IPS-18a (cell line): ENCODE measurements at regions not wholly inside any gene's neighbourhood (a gene's known extent, or its start where the extent isn't known, plus 50 kb on each side); places are given as distances from the start of the nearest gene placed in this dataset.
"Not testable (repeated sequence)": the region's sequence is repeated elsewhere in the genome, so short reads cannot be mapped to it uniquely, and the experiment has no call there.

ENCODE experiments used
- H3K27ac ChIP-seq: one replicate; pipeline ENCODE4 v1.5.1; 2013; ENCODE audit warnings: low read length
- H3K27me3 ChIP-seq: one replicate; pipeline ENCODE4 v1.6.1; 2013; ENCODE audit warnings: mild to moderate bottlenecking, low read length; ENCODE audit not compliant: control insufficient read depth, insufficient read depth
- H3K36me3 ChIP-seq: one replicate; pipeline ENCODE4 v1.6.1; 2013; ENCODE audit warnings: low read depth, low read length; ENCODE audit not compliant: control insufficient read depth
- H3K4me1 ChIP-seq: one replicate; pipeline ENCODE4 v1.6.1; 2013; ENCODE audit warnings: low read depth, low read length; ENCODE audit not compliant: control insufficient read depth
- H3K4me3 ChIP-seq: one replicate; pipeline ENCODE4 v1.5.1; 2013; ENCODE audit warnings: low read length
- H3K9ac ChIP-seq: one replicate; pipeline ENCODE4 v1.6.1; 2013; ENCODE audit warnings: mild to moderate bottlenecking, low read length, moderate library complexity
- H3K9me3 ChIP-seq: one replicate; pipeline ENCODE4 v1.6.1; 2013; ENCODE audit warnings: low read depth, low read length; ENCODE audit not compliant: control insufficient read depth

DNA sequence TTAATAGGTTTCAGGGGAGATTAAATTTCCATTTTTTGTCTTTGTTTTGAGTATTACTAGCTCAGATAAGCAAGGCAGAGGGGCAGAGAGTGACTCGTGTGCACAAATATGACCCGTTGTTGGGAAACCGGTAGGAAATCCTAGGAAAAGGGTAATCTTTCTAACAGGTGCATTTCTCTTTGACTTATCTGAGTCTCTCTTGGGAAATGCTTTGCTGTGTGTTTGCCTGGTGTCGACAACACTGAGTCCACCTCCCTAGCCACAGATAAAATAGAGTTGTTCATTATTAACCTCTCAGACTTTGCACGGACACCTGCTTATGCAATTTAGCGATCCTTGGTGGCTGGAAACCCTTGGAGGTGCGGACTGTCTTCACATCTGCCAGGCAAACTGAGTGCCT, 164.2 kb downstream of the FGF1 start:
- Histone ChIP-seq H3K9me3 (no peaks in the 10 kb centered on the region), H3K4me1 (peaks cover 11% of the 10 kb centered on the region), H3K9ac (no peak overlapping the region), H3K4me3 (no peak overlapping the region), H3K36me3 (no peaks in the 10 kb centered on the region), H3K27me3 (no peaks in the 10 kb centered on the region), H3K27ac (no peak overlapping the region)

DNA sequence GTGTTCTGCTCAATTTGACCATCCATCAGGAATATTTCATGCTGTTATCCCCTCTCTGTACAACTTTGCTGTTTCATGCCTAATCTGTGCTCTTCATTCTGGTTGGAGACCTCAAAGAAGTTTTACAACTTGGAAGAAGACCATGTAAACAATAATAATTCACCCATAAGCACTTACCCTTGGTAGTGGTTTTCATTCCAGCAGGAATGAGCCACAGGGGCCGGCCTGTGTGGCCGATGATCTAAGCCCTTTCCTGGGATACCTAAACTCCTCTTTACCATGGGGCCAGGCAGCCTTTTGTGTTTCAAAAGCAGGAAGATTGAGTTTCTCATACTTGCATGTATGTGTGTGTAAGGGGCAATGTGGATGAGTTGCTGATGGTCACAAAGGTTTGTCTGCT, 165.0 kb downstream of the FGF1 start:
- peaks cover 11% of the 10 kb centered on the region for H3K4me1 ChIP-seq
- no peaks in the 10 kb centered on the region for H3K36me3 ChIP-seq
- no peak overlapping the region for H3K27ac ChIP-seq
- no peaks in the 10 kb centered on the region for H3K9me3 ChIP-seq
- H3K4me3 ChIP-seq, result no peak overlapping the region
- no peaks in the 10 kb centered on the region for H3K27me3 ChIP-seq
- H3K9ac ChIP-seq, result no peak overlapping the region

DNA sequence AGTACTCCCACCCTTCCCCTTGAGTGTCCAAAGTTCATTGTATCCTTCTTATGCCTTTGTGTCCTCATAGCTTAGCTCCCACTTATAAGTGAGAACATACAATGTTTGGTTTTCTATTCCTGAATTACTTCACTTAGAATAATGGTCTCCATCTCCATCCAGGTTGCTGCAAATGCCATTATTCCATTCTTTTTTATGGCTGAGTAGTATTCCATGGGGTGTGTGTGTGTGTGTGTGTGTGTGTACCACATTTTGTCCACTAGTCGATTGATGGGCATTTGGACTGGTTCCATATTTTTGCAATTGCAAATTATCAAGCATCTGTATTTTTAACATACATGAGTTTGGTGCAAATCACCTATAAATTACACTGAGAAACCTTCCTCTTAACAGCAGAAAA, 166.0 kb downstream of the FGF1 start:
- not testable (repeated sequence) for H3K27ac ChIP-seq
- H3K4me1 ChIP-seq, result peaks cover 11% of the 10 kb centered on the region

DNA sequence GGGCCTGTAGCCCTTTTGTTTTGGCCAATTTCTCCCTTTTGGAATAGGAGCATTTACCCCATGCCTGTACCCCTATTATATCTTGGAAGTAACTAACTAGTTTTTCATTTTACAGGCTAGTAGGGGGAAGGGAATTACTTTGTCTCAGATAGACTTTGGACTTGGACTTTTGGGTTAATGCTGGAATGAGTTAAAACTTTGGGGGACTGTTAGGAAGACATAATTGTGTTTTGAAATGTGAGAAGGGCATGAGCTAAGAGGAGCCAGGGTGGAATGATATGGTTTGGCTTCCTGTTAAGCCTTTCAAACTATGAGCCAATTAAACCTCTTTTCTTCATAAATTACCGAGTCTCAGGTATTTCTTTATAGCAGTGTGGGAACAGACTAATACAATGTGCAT, 168.1 kb downstream of the FGF1 start:
- Histone ChIP-seq H3K36me3 (no peaks in the 10 kb centered on the region), H3K4me1 (peaks cover 11% of the 10 kb centered on the region), H3K9ac (no peak overlapping the region), H3K4me3 (no peak overlapping the region), H3K27ac (no peak overlapping the region), H3K9me3 (no peaks in the 10 kb centered on the region), H3K27me3 (no peaks in the 10 kb centered on the region)

More for the DNA sequence above, 166.0 kb downstream of the FGF1 start:
- not testable (repeated sequence) for H3K36me3 ChIP-seq, H3K4me3 ChIP-seq, H3K9me3 ChIP-seq, H3K27me3 ChIP-seq, H3K9ac ChIP-seq

DNA sequence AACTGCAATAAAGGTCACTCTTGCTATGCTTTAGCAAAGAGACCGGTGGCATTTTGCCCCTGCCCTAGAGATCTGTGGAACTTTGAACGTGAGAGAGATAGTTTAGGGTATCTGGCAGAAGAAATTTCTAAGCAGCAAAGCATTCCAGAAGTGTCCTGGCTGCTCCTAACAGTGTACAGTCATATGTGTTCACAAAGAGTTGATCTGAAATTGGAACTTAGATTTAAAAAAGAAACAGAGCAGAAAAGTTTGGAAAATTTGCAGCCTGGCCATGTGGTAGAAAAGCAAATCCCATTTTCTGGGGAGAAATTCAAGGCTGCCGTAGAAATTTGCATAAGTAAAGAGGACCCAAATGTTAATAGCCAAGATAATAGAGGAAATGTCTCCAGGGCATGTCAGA, 169.2 kb downstream of the FGF1 start:
- Histone ChIP-seq H3K9ac (no peak overlapping the region), H3K4me3 (no peak overlapping the region), H3K9me3 (no peaks in the 10 kb centered on the region), H3K36me3 (no peaks in the 10 kb centered on the region), H3K4me1 (peaks cover 11% of the 10 kb centered on the region), H3K27ac (no peak overlapping the region), H3K27me3 (no peaks in the 10 kb centered on the region)

DNA sequence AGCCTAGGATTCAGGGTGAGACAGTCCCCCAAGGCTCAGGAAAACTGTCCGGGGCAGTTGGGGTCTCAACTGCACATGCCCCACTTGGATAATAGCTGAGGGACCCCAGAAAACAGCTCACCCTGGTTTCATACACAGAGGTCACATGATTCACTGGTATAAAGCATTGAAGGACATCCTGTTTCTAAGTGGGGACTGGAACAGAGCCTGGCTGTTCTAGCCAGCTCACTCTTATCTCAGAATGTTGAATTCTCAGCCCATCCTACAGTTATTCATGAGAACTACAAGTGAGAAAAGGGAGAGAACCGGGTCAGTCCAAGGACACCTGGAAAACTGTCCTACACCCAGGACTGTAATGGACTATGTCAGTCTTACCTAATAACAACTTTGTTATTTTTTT, 170.9 kb downstream of the FGF1 start:
- Histone ChIP-seq H3K9me3 (no peaks in the 10 kb centered on the region), H3K36me3 (no peaks in the 10 kb centered on the region), H3K9ac (no peak overlapping the region), H3K4me1 (no peaks in the 10 kb centered on the region), H3K27me3 (no peaks in the 10 kb centered on the region), H3K4me3 (no peak overlapping the region), H3K27ac (no peak overlapping the region)

DNA sequence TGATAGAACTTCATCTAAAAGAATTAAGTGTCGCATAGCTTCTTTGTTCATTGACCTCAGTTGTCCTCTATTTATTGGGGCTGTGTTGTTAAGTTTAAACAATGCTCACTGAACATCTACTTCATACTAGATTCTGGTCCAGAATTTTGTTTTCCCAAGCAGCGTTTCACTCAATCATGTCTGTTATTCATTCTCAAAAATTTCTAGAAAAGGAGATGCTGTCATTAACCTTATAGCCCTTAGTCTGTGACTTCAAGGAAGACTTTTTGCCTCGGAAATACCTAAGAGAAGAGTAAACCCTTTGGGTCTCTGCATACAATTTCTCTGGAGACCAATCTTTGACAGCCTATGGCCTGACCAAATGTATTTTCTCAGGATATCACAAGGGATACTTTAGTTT, 171.7 kb downstream of the FGF1 start:
- no peak overlapping the region for H3K9ac ChIP-seq
- no peaks in the 10 kb centered on the region for H3K27me3 ChIP-seq
- H3K4me3 ChIP-seq, result no peak overlapping the region
- peaks cover 2% of the 10 kb centered on the region for H3K4me1 ChIP-seq
- no peaks in the 10 kb centered on the region for H3K36me3 ChIP-seq
- H3K27ac ChIP-seq, result no peak overlapping the region
- H3K9me3 ChIP-seq, result no peaks in the 10 kb centered on the region

DNA sequence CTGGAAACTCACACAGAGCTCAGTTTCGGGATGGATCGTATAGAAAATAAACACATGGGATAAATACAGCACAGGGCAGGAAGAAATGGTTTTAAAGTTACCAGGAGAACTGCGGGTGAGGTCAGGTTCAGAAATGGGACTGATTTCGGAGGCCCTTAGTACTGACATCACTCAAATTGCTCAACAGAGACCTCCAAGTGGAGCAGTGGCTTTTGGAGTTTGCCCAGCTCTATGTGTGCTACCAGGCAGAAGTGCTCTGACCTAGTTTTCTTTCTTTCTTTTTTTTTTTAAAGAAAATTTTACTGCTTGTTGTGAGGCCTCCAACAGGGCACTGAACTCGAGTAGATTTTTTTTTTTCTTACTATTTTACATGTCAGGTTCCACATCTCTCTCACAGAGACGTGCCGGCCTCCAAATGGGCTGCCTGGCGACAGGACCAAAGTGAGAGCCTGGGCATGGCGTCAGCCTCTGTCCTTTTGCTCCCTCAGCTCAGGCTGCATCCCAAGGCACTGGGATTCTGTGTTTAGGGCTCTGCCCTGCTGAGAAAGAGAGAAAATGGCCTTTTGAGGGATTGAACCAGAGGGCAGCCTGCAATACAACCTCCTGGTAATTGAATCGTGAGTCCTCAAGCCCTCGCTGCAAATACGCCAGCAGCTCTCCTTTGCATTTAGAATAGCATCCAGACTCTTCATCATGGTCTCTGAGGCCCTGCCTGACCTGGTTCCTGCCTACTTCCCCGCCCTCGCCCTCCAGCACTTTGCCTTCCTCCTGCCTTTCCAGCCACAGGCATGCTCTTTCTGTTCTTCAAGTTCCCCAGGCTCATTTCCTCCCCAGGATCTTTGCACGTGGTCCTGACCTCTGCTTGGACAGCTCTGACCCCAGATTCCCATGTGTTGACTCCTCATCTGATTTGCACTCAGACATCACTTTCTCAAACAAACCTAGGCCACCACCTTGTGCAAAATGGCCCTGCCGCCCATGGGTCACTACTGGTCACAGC, 173.5 kb downstream of the FGF1 start:
- Histone ChIP-seq H3K36me3 (no peaks in the 10 kb centered on the region), H3K9me3 (no peaks in the 10 kb centered on the region), H3K4me3 (no peak overlapping the region), H3K27me3 (no peaks in the 10 kb centered on the region), H3K9ac (no peak overlapping the region), H3K27ac (no peak overlapping the region), H3K4me1 (peaks cover 16% of the 10 kb centered on the region)

DNA sequence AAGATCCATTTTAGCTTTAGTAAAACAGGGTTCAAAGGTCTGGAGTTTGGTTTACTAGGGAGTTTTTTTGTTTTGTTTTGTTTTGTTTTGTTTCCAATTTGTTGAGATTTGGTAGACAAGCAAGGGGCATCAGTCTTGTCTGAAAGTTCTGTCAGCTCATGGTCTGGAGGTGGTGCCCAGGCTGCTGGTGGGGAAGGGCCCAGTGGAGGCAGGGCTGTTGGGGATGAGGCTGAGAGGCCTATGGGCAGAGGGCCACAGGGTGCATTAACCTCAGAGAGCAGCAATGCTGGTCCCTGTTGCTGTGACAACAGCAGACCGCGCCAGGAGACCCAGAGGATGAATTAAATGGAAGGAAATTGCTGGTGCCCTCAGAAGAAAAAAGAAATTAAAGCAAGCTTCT, 174.5 kb downstream of the FGF1 start:
- no peak overlapping the region for H3K27ac ChIP-seq
- H3K4me1 ChIP-seq, result peaks cover 19% of the 10 kb centered on the region
- no peak overlapping the region for H3K4me3 ChIP-seq
- H3K36me3 ChIP-seq, result no peaks in the 10 kb centered on the region
- H3K27me3 ChIP-seq, result no peaks in the 10 kb centered on the region
- no peak overlapping the region for H3K9ac ChIP-seq
- H3K9me3 ChIP-seq, result no peaks in the 10 kb centered on the region

DNA sequence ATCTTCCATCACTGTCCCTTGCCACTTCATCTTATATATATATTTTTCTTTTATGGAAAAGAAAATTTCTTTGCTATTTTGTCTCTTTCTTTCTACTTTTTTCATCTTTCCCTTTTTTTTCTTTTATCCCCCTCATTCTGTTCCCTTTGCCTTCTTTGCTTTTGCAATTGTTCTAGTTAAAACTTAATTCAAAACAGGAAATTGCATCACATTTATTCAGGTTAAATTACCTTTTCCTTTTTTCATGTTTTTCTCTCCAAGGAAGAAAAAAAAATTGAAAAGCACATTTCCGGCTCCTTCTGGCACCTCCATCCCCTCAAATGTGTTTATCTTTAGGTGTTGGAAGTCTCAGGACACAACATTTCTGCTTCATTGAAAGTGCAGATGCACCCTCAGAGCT, 176.9 kb downstream of the FGF1 start:
- H3K4me1 ChIP-seq, result peaks cover 19% of the 10 kb centered on the region
- H3K4me3 ChIP-seq, result no peak overlapping the region
- H3K27ac ChIP-seq, result no peak overlapping the region
- H3K36me3 ChIP-seq, result no peaks in the 10 kb centered on the region
- no peaks in the 10 kb centered on the region for H3K9me3 ChIP-seq
- no peak overlapping the region for H3K9ac ChIP-seq
- H3K27me3 ChIP-seq, result no peaks in the 10 kb centered on the region

DNA sequence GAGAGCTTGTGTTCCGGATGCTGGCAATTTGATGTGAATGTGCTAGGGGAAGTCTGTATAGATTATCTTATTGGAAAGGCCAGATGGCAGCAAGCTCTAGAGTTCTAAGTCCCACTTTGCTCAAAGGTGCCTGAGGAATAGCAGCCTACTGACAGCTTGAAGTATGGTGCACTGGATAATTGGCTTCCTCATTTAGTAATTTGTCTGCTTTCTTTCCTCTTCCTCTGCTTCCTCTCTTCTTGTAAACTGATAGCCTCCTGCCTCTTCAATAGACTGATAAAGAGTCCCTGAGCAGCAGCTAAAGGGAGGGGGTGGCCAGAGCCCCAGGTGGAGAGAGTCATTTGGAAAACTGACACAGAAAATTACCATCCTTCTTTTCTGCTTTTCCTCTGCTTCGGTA, 177.3 kb downstream of the FGF1 start:
- H3K36me3 ChIP-seq, result no peaks in the 10 kb centered on the region
- H3K4me3 ChIP-seq, result no peak overlapping the region
- peaks cover 19% of the 10 kb centered on the region for H3K4me1 ChIP-seq
- no peak overlapping the region for H3K27ac ChIP-seq
- no peaks in the 10 kb centered on the region for H3K9me3 ChIP-seq
- no peak overlapping the region for H3K9ac ChIP-seq
- H3K27me3 ChIP-seq, result no peaks in the 10 kb centered on the region
